H9 (cell line): ENCODE measurements at regions not wholly inside any gene's neighbourhood (a gene's known extent, or its start where the extent isn't known, plus 50 kb on each side); places are given as distances from the start of the nearest gene placed in this dataset.

Experiments
- DNase-seq: peaks from one replicate; pipeline ENCODE4 v3.0.0-alpha.2; 2017
- H2AFZ ChIP-seq: one replicate; pipeline ENCODE4 v1.6.1; 2013; ENCODE audit warnings: mild to moderate bottlenecking, low read length, control low read depth, moderate library complexity
- H2AK5ac ChIP-seq: 2 replicates; pipeline ENCODE4 v1.6.1; 2013; ENCODE audit warnings: low read length, control low read depth, mixed read lengths; ENCODE audit not compliant: insufficient read length
- H2BK120ac ChIP-seq: one replicate; pipeline ENCODE4 v1.6.1; 2013; ENCODE audit warnings: low read depth, mild to moderate bottlenecking, low read length, control low read depth, inconsistent platforms; ENCODE audit not compliant: poor library complexity, severe bottlenecking
- H2BK12ac ChIP-seq: 2 replicates; pipeline ENCODE4 v1.6.1; 2013; ENCODE audit warnings: low read length, control low read depth, mixed read lengths, low read depth; ENCODE audit not compliant: insufficient read length
- H2BK15ac ChIP-seq: 2 replicates; pipeline ENCODE4 v1.6.1; 2013; ENCODE audit warnings: low read depth, low read length, control low read depth
- H2BK20ac ChIP-seq: one replicate; pipeline ENCODE4 v1.6.1; 2013; ENCODE audit warnings: low read depth, mild to moderate bottlenecking, low read length, control low read depth, inconsistent platforms; ENCODE audit not compliant: poor library complexity, severe bottlenecking
- H2BK5ac ChIP-seq: 2 replicates; pipeline ENCODE4 v1.6.1; 2013; ENCODE audit warnings: low read length, control low read depth, mixed read lengths; ENCODE audit not compliant: insufficient read length
- H3K14ac ChIP-seq: 2 replicates; pipeline ENCODE4 v1.6.1; 2013; ENCODE audit warnings: low read length, control low read depth; ENCODE audit not compliant: insufficient read depth
- H3K18ac ChIP-seq: 2 replicates; pipeline ENCODE4 v1.6.1; 2013; ENCODE audit warnings: low read depth, mild to moderate bottlenecking, mixed read lengths, low read length, control low read depth; ENCODE audit not compliant: insufficient read length
- H3K23ac ChIP-seq: 2 replicates; pipeline ENCODE4 v1.6.1; 2013; ENCODE audit warnings: low read length, control low read depth, mixed read lengths, low read depth; ENCODE audit not compliant: insufficient read length
- H3K23me2 ChIP-seq: 2 replicates; pipeline ENCODE4 v1.6.1; 2013; ENCODE audit warnings: low read depth, mild to moderate bottlenecking, mixed read lengths, low read length, control low read depth; ENCODE audit not compliant: insufficient read length, poor library complexity, severe bottlenecking
- H3K27ac ChIP-seq: 2 replicates; pipeline ENCODE4 v1.5.1; 2013; ENCODE audit warnings: low read length, control low read depth, mixed read lengths, low read depth; ENCODE audit not compliant: insufficient read length
- H3K27me3 ChIP-seq: 2 replicates; pipeline ENCODE4 v1.6.1; 2013; ENCODE audit warnings: low read length, control low read depth, inconsistent platforms; ENCODE audit not compliant: insufficient read depth
- H3K4ac ChIP-seq: 2 replicates; pipeline ENCODE4 v1.6.1; 2013; ENCODE audit warnings: low read depth, mild to moderate bottlenecking, control low read depth, inconsistent platforms, low read length, moderate library complexity
- H3K4me1 ChIP-seq: 2 replicates; pipeline ENCODE4 v1.6.1; 2013; ENCODE audit warnings: low read length, control low read depth, inconsistent platforms; ENCODE audit not compliant: insufficient read depth
- H3K4me2 ChIP-seq: 2 replicates; pipeline ENCODE4 v1.6.1; 2013; ENCODE audit warnings: low read length, control low read depth, mixed read lengths; ENCODE audit not compliant: insufficient read length, insufficient read depth
- H3K56ac ChIP-seq: 2 replicates; pipeline ENCODE4 v1.6.1; 2013; ENCODE audit warnings: low read depth, mild to moderate bottlenecking, mixed read lengths, low read length, control low read depth; ENCODE audit not compliant: insufficient read length
- H3K79me1 ChIP-seq: 2 replicates; pipeline ENCODE4 v1.6.1; 2013; ENCODE audit warnings: low read depth, mild to moderate bottlenecking, moderate library complexity, low read length, control low read depth, inconsistent platforms; ENCODE audit not compliant: insufficient read depth, poor library complexity, severe bottlenecking
- H3K79me2 ChIP-seq: 2 replicates; pipeline ENCODE4 v1.6.1; 2013; ENCODE audit warnings: low read length, control low read depth, inconsistent platforms; ENCODE audit not compliant: insufficient read depth
- H3K9ac ChIP-seq: 2 replicates; pipeline ENCODE4 v1.6.1; 2013; ENCODE audit warnings: low read length, control low read depth, mixed read lengths; ENCODE audit not compliant: insufficient read length; ENCODE audit errors: extremely low read depth
- H3K9me3 ChIP-seq: one replicate; pipeline ENCODE4 v1.6.1; 2013; ENCODE audit warnings: low read depth, low read length, inconsistent platforms; ENCODE audit not compliant: control insufficient read depth
- H3T11ph ChIP-seq: one replicate; pipeline ENCODE4 v1.6.1; 2013; ENCODE audit warnings: mild to moderate bottlenecking, low read length, control low read depth, inconsistent platforms
- H4K20me1 ChIP-seq: one replicate; pipeline ENCODE4 v1.6.1; 2013; ENCODE audit not compliant: control insufficient read depth, insufficient read length, insufficient read depth
- H4K5ac ChIP-seq: 2 replicates; pipeline ENCODE4 v1.6.1; 2013; ENCODE audit warnings: low read depth, mild to moderate bottlenecking, mixed read lengths, low read length, control low read depth; ENCODE audit not compliant: insufficient read length
- H4K8ac ChIP-seq: replicated peaks from 2 replicates; pipeline ENCODE4 v1.6.1; 2013; ENCODE audit warnings: low read length, control low read depth, mixed read lengths, low read depth; ENCODE audit not compliant: insufficient read length
- H4K91ac ChIP-seq: 2 replicates; pipeline ENCODE4 v1.6.1; 2013; ENCODE audit warnings: low read depth, mild to moderate bottlenecking, moderate library complexity, mixed read lengths, low read length, control low read depth; ENCODE audit not compliant: insufficient read length
- H3K27ac Mint-ChIP-seq, 3 experiments: 2 replicates in 2 of 3; 3 replicates in 1 of 3; pipeline ENCODE4 v1.8.0; 2020 to 2021; ENCODE audit warnings: mixed read lengths in 3 of 3, mild to moderate bottlenecking in 1 of 3, moderate library complexity in 1 of 3
- H3K27me3 Mint-ChIP-seq: 2 replicates; pipeline ENCODE4 v1.8.0; 2021; ENCODE audit warnings: low read depth, mild to moderate bottlenecking, moderate library complexity, mixed read lengths
- H3K36me3 Mint-ChIP-seq, 3 experiments: 2 replicates in 2 of 3; 3 replicates in 1 of 3; pipeline ENCODE4 v1.8.0; 2020 to 2021; ENCODE audit warnings: low read depth in 3 of 3, mixed read lengths in 3 of 3; ENCODE audit not compliant: insufficient read depth in 1 of 3
- H3K4me1 Mint-ChIP-seq, 2 experiments: 2 replicates each; pipeline ENCODE4 v1.8.0; 2020; ENCODE audit warnings: mixed read lengths in 2 of 2
- H3K4me3 Mint-ChIP-seq, 2 experiments: 2 replicates in 1 of 2; 3 replicates in 1 of 2; pipeline ENCODE4 v1.8.0; 2020 to 2021; ENCODE audit warnings: mild to moderate bottlenecking in 2 of 2, mixed read lengths in 2 of 2, moderate library complexity in 1 of 2
- H3K9me3 Mint-ChIP-seq, 2 experiments: 2 replicates in 1 of 2; 3 replicates in 1 of 2; pipeline ENCODE4 v1.8.0; 2020; ENCODE audit warnings: mild to moderate bottlenecking in 2 of 2, mixed read lengths in 2 of 2, moderate library complexity in 1 of 2
- WGBS: extraction: QIAGEN DNeasy Blood & Tissue Kit; methylation state at CpG from one replicate; pipeline ENCODE4 v1.1.7; 2013; ENCODE audit warnings: missing lambda C conversion rate, low lambda C conversion rate, mixed read lengths; ENCODE audit not compliant: insufficient read length; ENCODE audit errors: extremely low coverage; 5-methylcytosine and 5-hydroxymethylcytosine counted together
- TF ChIP-seq, protein P1 (sequence below): fragments of 200-600 bp; sonication (generic); conservative IDR thresholded peaks from 3 replicates; pipeline ENCODE4 v1.8.0; 2021; ENCODE audit warnings: antibody characterized with exemption, mild to moderate bottlenecking

DNA sequence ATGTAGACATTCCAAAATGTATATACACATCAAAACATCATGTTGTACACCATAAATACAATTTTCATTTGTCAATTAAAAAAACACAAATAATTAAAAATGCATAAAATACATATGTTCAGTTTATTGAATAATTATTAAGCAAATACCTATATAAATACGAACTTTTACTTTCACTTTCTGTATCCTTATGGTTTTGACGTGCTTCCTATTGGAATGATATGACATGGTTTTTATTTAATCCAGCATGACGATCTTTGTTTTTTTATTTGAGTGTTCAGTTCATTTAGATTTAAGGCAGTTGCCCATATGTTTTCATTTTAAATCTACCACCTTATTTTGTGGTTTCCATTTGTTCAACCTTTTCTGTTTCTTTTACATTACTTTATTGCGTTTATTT is 198.3 kb upstream of the PLET1 start:
- no peaks in the 10 kb centered on the region for H3K36me3 Mint-ChIP-seq
- Histone ChIP-seq H3K9me3 (no peaks in the 10 kb centered on the region), H3K23me2 (no peaks in the 10 kb centered on the region), H2AK5ac (no peak overlapping the region), H3K27ac (no peak overlapping the region), H4K5ac (no peak overlapping the region), H3K79me1 (no peaks in the 10 kb centered on the region), H2BK120ac (no peak overlapping the region), H2BK12ac (no peak overlapping the region), H2AFZ (no peak overlapping the region), H4K91ac (no peak overlapping the region), H3K14ac (no peak overlapping the region), H3K4me2 (no peak overlapping the region), H4K20me1 (no peaks in the 10 kb centered on the region), H3K4me1 (no peaks in the 10 kb centered on the region), H3K27me3 (no peaks in the 10 kb centered on the region), H2BK15ac (no peak overlapping the region), H3K23ac (no peak overlapping the region), H4K8ac (no peak overlapping the region), H3K4ac (no peak overlapping the region), H3K9ac (no peak overlapping the region), H3K79me2 (no peaks in the 10 kb centered on the region), H3T11ph (no peak overlapping the region), H2BK5ac (no peak overlapping the region), H3K56ac (no peak overlapping the region), H3K18ac (no peak overlapping the region), H2BK20ac (no peak overlapping the region)
- H3K9me3 Mint-ChIP-seq = peaks cover 0 to 3% of the 10 kb centered on the region in 2 experiments; a peak in 1 of 5 replicates
- H3K4me3 Mint-ChIP-seq = no peak overlapping the region
- no peak for DNase-seq
- WGBS = no CpG with 5 or more reads among the region's 4 CpGs
- TF ChIP-seq, protein P1, sequence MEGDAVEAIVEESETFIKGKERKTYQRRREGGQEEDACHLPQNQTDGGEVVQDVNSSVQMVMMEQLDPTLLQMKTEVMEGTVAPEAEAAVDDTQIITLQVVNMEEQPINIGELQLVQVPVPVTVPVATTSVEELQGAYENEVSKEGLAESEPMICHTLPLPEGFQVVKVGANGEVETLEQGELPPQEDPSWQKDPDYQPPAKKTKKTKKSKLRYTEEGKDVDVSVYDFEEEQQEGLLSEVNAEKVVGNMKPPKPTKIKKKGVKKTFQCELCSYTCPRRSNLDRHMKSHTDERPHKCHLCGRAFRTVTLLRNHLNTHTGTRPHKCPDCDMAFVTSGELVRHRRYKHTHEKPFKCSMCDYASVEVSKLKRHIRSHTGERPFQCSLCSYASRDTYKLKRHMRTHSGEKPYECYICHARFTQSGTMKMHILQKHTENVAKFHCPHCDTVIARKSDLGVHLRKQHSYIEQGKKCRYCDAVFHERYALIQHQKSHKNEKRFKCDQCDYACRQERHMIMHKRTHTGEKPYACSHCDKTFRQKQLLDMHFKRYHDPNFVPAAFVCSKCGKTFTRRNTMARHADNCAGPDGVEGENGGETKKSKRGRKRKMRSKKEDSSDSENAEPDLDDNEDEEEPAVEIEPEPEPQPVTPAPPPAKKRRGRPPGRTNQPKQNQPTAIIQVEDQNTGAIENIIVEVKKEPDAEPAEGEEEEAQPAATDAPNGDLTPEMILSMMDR = no peak
- H3K4me1 Mint-ChIP-seq = no peaks in the 10 kb centered on the region
- no peak overlapping the region for H3K27ac Mint-ChIP-seq
- H3K27me3 Mint-ChIP-seq = no peaks in the 10 kb centered on the region
